Activated T-cell treated with anti-CD3 and anti-CD28 coated beads for 1 hour (primary cell): ENCODE measurements at regions not wholly inside any gene's neighbourhood (a gene's known extent, or its start where the extent isn't known, plus 50 kb on each side); places are given as distances from the start of the nearest gene placed in this dataset.

Experiments
- DNase-seq: peaks from one replicate; pipeline ENCODE4 v3.0.0-alpha.2; 2020; ENCODE audit warnings: low read depth

GRCh38 chr6:15994814-15995459 lies 133.9 kb upstream of the MYLIP start:
- DNase-seq = no peak

- DNase-seq = no peak
These were observed 135.1 kb upstream of the MYLIP start for GRCh38 chr6:15993716-15994228.

DNA sequence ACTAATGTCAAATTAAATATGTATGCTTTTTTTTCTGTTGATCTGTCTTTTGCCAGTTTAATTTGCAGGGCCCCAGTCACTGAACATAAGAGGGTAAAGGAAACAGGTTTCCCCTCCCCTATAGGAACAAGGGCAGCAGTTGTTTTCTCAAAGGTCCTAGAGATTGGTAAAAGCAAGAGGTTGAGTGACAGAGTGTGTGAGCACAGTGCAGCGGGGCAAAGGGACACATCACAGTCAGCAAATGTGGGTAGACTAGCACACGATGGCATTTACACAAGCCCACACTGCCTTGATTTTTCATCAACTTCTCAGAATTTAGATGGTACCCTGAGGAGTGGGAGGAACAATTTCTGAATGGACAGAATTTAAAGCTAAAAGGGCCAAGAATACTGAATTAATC lies 138.7 kb upstream of the MYLIP start:
- no peak for DNase-seq

DNA sequence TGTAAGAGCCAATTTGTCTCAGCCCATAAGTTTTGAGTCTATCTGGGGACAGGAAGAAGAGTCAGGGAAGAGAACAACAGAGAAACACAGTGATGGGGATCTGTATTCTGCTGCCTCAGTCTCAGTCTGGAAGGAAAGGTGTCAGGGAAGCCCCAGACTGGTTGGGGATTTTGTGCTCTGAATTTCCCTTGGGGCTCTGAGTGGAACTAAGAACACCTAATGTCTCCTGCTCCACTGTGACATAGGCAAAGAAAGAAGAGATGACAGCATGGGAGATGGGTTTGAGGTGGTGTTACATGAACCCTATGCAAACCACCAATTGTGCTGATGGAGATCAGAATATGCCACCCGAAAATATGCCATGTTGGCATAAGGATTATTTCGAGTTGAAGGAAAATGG lies 139.5 kb upstream of the MYLIP start:
- no peak for DNase-seq

- no peak for DNase-seq
These were observed 141.3 kb upstream of the MYLIP start for GRCh38 chr6:15987569-15987968.

- DNase-seq = no peak
These were observed 142.8 kb upstream of the MYLIP start for GRCh38 chr6:15986027-15986629.

- DNase-seq = no peak
These were observed 143.4 kb upstream of the MYLIP start for GRCh38 chr6:15985379-15985959.

- DNase-seq = no peak
These were observed 146.9 kb upstream of the MYLIP start for GRCh38 chr6:15981956-15982355.

DNA sequence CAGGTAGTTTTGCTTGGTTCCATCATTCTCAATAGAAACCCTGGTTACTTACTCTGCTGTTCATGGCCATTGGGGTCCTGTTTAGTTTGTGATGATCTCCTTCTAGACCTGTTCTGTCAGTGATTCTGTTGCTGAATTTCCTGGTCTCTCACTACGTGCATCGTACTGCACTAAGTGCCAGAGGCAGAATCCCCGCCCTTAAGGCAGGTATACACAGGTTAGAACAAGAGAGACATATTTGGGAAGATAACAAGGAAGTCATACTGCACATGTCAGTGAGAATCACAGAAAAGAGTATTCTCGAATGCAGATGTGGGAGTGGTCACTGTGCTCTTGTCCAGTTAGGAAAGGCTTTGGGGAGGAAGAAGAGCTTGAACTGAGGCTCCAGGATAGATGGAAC lies 148.1 kb upstream of the MYLIP start:
- no peak for DNase-seq

DNA sequence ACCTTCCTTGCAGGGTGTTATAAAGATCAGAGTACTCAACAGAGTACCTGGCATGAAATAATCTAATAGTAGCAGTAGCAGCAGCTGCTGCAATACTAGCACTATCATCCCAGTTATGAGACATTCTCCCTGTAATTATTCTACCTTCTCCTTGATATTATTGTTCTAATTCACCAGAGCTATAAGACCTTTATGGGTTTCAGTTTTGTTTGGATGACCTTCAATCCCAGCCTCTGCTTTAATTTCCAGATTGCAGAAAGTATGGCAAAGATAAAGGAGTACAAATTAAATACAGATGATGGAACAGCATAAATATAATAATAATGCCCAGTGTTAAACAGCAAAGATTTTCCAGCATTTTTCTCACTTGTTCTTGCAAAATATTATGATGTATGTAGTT lies 150.5 kb upstream of the MYLIP start:
- no peak for DNase-seq

- no peak for DNase-seq
These were observed 151.8 kb upstream of the MYLIP start for GRCh38 chr6:15977050-15977449.

GRCh38 chr6:15974817-15975216 lies 154.1 kb upstream of the MYLIP start:
- DNase-seq = no peak

DNA sequence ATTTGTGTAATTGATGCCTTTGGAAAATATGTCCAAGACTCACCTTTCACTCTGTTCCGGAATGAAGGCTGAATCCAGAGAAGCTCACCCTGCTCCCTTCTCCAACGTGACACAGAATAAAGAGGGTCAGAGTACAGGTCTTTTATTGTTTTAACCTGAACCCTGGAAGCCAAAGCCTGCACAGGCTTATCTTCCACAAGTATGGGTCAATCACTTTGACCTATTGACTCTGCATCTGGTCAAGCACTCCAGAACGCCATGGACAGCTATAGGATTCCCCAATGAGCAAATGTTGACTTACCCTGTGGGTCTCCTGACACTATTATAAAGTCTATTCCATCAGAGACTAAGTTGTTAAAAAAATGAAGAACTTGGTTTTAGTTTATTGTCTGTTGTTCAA lies 158.4 kb upstream of the MYLIP start:
- no peak for DNase-seq

- no peak for DNase-seq
These were observed 159.6 kb upstream of the MYLIP start for GRCh38 chr6:15969236-15969778.

- no peak for DNase-seq
These were observed 160.4 kb upstream of the MYLIP start for GRCh38 chr6:15968519-15968918.

GRCh38 chr6:15966000-15966520 lies 162.8 kb upstream of the MYLIP start:
- DNase-seq = no peak

DNA sequence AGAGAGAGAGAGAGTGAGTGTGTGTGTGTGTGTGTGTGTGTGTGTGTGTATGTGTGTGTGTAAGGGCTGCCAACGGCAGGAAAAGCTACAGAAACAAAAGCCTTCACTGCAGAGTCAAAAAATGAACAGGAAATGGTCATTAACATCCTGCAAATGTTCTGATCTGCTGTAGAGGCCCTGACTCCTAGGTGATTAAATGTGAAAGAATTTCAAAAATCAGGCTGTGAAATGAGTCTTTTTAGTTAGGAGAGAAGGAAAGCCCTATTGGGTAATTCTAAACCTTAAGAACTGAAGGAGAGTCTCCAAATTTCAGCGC lies 166.5 kb upstream of the MYLIP start:
- DNase-seq = no peak

GRCh38 chr6:15961635-15962448 lies 167.0 kb upstream of the MYLIP start:
- no peak for DNase-seq

DNA sequence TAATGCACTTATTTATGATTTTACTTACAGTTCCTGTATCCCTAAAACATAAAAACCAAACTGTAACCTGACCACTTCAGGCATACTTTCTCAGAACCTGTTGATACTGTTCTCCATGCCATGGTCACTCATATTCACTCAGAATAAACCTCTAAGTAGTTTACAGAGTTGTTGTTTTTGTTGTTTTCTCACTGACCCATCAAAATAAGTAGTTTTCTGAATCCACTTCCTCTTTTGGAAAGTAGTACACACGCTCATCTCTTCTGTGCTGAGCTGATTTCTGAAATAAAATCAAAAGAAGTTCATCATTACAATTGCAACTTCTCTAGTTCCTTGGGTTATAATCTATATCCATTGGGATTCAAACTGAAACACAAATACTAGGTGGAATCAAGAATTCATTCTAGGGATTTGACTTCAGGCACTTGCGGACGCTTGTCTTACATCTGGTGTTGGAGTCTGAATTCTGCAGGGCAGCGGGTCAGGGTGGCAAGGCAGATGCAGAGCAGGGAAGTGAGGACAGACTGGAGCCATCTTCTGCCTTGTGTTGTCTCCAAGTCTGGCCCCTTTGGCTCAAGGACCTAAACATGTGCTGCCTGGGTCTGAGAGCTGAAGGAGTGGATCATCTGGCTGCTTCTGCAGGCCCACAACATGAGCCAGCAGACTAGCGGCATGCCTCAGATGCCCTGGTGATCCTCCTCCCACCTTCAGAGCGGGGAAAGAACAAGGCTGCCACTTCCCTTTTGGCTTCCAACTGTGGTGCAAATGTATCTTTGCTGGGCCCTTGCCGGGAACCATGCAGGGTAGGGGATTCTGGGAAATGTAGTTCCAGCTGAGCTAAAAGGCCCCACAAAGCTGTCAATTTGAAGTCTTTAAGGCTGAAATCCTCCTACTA lies 167.9 kb upstream of the MYLIP start:
- no peak for DNase-seq

- no peak for DNase-seq
These were observed 171.2 kb upstream of the MYLIP start for GRCh38 chr6:15957655-15958169.
